GOT3 (cell line): ENCODE measurements at regions not wholly inside any gene's neighbourhood (a gene's known extent, or its start where the extent isn't known, plus 50 kb on each side); places are given as distances from the start of the nearest gene placed in this dataset.

Experiments used
- DNase-seq: peaks from one replicate; lab custom pipeline; 2025; ENCODE audit warnings: mixed read lengths; lab: John Stamatoyannopoulos, UW

- DNase-seq: no peak
Measured at GRCh38 chr2:4499316-4500030, 796.1 kb downstream of the DCDC2C start.

DNA sequence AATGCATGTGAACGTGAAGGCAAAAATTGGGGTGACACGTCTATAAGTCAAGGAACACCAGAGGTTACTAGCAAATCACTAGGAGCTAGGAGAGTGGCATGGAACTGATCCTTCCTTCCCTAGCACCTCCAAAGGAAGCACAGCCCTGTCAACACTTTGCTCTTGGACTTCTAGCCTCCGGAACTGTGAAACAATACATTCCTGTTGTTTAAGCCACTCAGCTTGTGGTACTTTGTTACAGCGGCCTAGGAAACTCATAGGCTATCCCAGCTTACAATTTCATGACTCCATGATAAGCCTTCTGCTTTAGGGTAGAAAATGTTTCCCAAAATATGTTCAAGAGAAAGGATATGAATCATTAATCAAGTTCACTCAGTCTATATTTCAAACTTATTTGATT, 798.1 kb downstream of the DCDC2C start:
- no peak for DNase-seq

GRCh38 chr2:4502230-4502843, 799.0 kb downstream of the DCDC2C start:
- DNase-seq: no peak

GRCh38 chr2:4507661-4508060, 804.3 kb downstream of the DCDC2C start:
- DNase-seq: no peak

- DNase-seq: no peak
Measured at GRCh38 chr2:4515871-4516761, 812.7 kb downstream of the DCDC2C start.

GRCh38 chr2:4518596-4518995, 815.2 kb downstream of the DCDC2C start:
- no peak for DNase-seq

DNA sequence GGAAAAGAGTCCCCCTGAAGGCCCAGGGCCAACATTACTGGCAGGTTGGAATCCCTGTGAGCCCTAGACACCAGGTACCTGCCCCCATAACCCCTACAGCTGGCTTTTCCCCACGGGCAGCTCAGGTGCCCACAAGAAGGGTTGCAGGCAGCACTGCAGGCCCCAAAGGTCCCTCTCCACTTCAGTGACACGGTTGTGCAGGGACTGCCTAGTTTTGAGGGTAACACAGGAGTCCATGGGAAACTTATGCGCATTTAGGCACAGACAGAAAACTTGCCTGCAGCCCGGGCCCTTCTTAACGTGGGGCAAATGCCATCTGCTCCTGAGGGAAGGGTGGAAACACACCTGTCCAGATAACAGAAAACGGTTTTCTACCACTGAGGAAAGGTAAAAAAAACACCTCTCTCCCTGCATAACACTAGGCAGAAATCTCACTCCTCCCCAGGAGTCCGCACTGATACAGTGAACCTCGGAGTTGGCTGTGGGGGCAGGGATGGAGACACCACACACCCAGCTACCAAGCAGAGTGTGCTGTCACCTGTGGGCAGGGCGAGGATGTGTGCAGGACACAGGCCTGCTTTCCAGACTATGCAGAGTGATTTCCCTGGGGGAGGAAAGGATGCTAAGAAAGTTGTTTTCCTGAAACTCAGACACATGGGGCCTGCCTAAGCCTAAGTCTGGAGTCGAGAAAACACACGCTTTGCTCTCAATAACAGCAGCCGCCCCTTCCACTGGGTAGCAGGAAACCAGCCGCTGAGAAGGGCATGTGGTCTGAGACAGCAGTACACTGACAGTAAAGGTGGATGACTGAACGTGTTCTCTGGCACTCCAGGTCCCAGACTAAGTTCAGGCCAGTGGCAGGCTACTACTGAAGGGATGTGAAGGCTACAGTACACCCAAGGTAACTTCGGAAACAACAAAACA, 819.4 kb downstream of the DCDC2C start:
- no peak for DNase-seq

GRCh38 chr2:4527416-4527815, 824.0 kb downstream of the DCDC2C start:
- no peak for DNase-seq

GRCh38 chr2:4528246-4528645, 824.9 kb downstream of the DCDC2C start:
- DNase-seq: no peak

GRCh38 chr2:4528773-4529172, 825.4 kb downstream of the DCDC2C start:
- DNase-seq: no peak

- DNase-seq: no peak
Measured at GRCh38 chr2:4529738-4530137, 826.4 kb downstream of the DCDC2C start.

- DNase-seq: no peak
Measured at GRCh38 chr2:4530231-4530630, 826.9 kb downstream of the DCDC2C start.

DNA sequence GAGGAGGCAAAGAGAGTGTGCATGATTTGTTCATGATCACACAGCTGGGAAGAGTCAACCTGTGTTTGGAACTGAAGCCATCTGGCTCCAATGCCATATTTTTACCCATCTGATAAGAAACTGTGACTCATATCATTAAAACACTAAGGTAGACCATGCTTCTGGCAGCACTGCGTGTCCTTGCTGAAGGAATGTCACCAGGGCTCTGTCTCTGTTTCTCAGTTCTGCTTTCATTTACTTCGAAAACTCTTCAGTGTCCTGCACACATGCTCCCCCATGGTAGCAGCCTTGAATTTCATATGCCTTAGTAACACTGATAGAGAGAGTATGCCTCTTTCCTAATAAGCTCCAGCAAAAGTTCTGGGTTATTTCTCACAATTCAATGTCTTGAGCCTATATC, 830.4 kb downstream of the DCDC2C start:
- no peak for DNase-seq

- no peak for DNase-seq
Measured at GRCh38 chr2:4539121-4539520, 835.7 kb downstream of the DCDC2C start.

- DNase-seq: no peak
Measured at GRCh38 chr2:4549666-4550210, 846.4 kb downstream of the DCDC2C start.

- no peak for DNase-seq
Measured at GRCh38 chr2:4551691-4552474, 848.5 kb downstream of the DCDC2C start.

- no peak for DNase-seq
Measured at GRCh38 chr2:4553241-4553640, 849.9 kb downstream of the DCDC2C start.

GRCh38 chr2:4556135-4556896, 852.9 kb downstream of the DCDC2C start:
- no peak for DNase-seq

- DNase-seq: no peak
Measured at GRCh38 chr2:4561196-4561595, 857.8 kb downstream of the DCDC2C start.

DNA sequence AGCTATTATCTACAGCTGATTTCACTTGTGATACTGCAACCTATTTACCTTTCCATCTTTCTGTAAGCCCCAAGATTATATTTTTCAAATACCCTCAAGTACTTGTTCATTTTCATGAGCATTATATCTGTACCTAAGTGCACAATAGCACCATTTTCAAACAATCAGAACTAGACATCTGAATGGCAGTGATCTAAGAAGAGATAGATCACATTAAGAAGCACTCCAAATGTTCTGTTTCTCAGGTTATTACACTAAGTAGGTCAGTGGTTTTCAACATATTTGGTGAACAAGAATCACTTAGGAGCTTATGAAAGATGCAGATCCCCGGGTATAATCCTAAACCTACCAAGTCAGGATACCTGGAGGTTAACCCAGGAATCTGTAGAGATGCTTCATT, 872.7 kb downstream of the DCDC2C start:
- DNase-seq: no peak
